ENCODE measurements at regions not wholly inside any gene's neighbourhood (a gene's known extent, or its start where the extent isn't known, plus 50 kb on each side); places are given as distances from the start of the nearest gene placed in this dataset.

DNA sequence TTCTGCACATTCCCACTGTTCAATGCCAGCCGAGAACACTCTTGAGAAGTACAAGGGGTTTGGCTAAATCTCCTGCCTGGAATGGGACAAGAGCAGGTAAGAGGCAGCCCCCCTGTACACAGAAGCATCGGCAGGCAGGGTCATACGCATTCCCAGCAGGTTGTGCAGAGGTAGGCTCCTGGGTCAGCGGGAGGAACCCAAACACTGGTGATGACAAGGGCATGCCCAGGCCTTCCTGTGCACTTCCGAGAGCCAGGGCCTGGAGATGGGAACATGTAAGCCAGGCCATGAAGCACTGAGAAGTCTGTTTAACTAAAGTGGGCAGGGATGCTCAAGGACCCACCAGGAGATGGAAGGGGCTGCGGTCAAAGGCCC lies 130.3 kb upstream of the CHST15 start:
- no peak overlapping the region for H3K18ac ChIP-seq (ENCODE audit: insufficient read length, low read depth, low read length)
- H3K9ac ChIP-seq (ENCODE audit: extremely low read depth, insufficient read length, low read length): no peak overlapping the region
- H2BK15ac ChIP-seq (ENCODE audit: low read depth, low read length): no peak overlapping the region
- H4K91ac ChIP-seq (ENCODE audit: insufficient read length, low read depth, low read length): no peak overlapping the region
- no peak overlapping the region for H2BK20ac ChIP-seq (ENCODE audit: low read depth, low read length, poor library complexity, severe bottlenecking)
- no CpG with 5 or more reads among the region's 6 CpGs for WGBS (ENCODE audit: extremely low coverage, insufficient read length, low lambda C conversion rate)
- TF ChIP-seq, protein P1, sequence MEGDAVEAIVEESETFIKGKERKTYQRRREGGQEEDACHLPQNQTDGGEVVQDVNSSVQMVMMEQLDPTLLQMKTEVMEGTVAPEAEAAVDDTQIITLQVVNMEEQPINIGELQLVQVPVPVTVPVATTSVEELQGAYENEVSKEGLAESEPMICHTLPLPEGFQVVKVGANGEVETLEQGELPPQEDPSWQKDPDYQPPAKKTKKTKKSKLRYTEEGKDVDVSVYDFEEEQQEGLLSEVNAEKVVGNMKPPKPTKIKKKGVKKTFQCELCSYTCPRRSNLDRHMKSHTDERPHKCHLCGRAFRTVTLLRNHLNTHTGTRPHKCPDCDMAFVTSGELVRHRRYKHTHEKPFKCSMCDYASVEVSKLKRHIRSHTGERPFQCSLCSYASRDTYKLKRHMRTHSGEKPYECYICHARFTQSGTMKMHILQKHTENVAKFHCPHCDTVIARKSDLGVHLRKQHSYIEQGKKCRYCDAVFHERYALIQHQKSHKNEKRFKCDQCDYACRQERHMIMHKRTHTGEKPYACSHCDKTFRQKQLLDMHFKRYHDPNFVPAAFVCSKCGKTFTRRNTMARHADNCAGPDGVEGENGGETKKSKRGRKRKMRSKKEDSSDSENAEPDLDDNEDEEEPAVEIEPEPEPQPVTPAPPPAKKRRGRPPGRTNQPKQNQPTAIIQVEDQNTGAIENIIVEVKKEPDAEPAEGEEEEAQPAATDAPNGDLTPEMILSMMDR (conservative IDR thresholded peaks at IDR 0.05): no peak
- H2BK120ac ChIP-seq (ENCODE audit: low read depth, low read length, poor library complexity, severe bottlenecking): no peak overlapping the region
- H3K27ac Mint-ChIP-seq: peak overlapping the region in 1 of 3 experiments; percentile 59; a peak in 2 of 7 replicates
- H3K56ac ChIP-seq (ENCODE audit: insufficient read length, low read depth, low read length): no peak overlapping the region
- peaks cover 23 to 24% of the 10 kb centered on the region in 2 experiments for H3K9me3 Mint-ChIP-seq
- no peak overlapping the region for H3K4ac ChIP-seq (ENCODE audit: low read depth, low read length)
- H2AK5ac ChIP-seq (ENCODE audit: insufficient read length, low read length): no peak overlapping the region
- no peak overlapping the region for H3K4me2 ChIP-seq (ENCODE audit: insufficient read depth, insufficient read length, low read length)
- peaks cover 12 to 18% of the 10 kb centered on the region in 2 experiments for H3K4me1 Mint-ChIP-seq
- no peaks in the 10 kb centered on the region; the same call in 1 of the 2 replicates for H3K27me3 Mint-ChIP-seq (ENCODE audit: low read depth)
- H3K14ac ChIP-seq (ENCODE audit: insufficient read depth, low read length): no peak overlapping the region
- H3T11ph ChIP-seq (ENCODE audit: low read length): no peak overlapping the region
- H3K4me1 ChIP-seq (ENCODE audit: insufficient read depth, low read length): 0 out of 2 replicates have a peak, but pooled peaks cover 2% of the 10 kb centered on the region
- no peaks in the 10 kb centered on the region for H3K9me3 ChIP-seq (ENCODE audit: control insufficient read depth, low read depth, low read length)
- no peaks in the 10 kb centered on the region for H3K79me2 ChIP-seq (ENCODE audit: insufficient read depth, low read length)
- H2AFZ ChIP-seq (ENCODE audit: low read length): no peak overlapping the region
- no peaks in the 10 kb centered on the region for H3K27me3 ChIP-seq (ENCODE audit: insufficient read depth, low read length)
- H3K27ac ChIP-seq (ENCODE audit: insufficient read length, low read depth, low read length): no peak overlapping the region
- no peaks in the 10 kb centered on the region for H3K79me1 ChIP-seq (ENCODE audit: insufficient read depth, low read depth, low read length, poor library complexity, severe bottlenecking)
- no peak overlapping the region for H4K5ac ChIP-seq (ENCODE audit: insufficient read length, low read depth, low read length)
- no peak overlapping the region for H2BK5ac ChIP-seq (ENCODE audit: insufficient read length, low read length)
- no peak overlapping the region for H4K8ac ChIP-seq (replicated peaks; ENCODE audit: insufficient read length, low read depth, low read length)
- peaks cover 2% of the 10 kb centered on the region for H3K23me2 ChIP-seq (ENCODE audit: insufficient read length, low read depth, low read length, poor library complexity, severe bottlenecking)
- no peak overlapping the region for H2BK12ac ChIP-seq (ENCODE audit: insufficient read length, low read depth, low read length)
- peaks cover 0 to 4% (median 0%) of the 10 kb centered on the region in 3 experiments; a peak in 2 of 7 replicates for H3K36me3 Mint-ChIP-seq (ENCODE audit: insufficient read depth in 1 of 3, low read depth in 3 of 3)
- DNase-seq: no peak
- no peak overlapping the region for H3K23ac ChIP-seq (ENCODE audit: insufficient read length, low read depth, low read length)
- no peaks in the 10 kb centered on the region for H4K20me1 ChIP-seq (ENCODE audit: control insufficient read depth, insufficient read depth, insufficient read length)
- H3K4me3 Mint-ChIP-seq: no peak overlapping the region
